ENCODE measurements at regions not wholly inside any gene's neighbourhood (a gene's known extent, or its start where the extent isn't known, plus 50 kb on each side); places are given as distances from the start of the nearest gene placed in this dataset.

DNA sequence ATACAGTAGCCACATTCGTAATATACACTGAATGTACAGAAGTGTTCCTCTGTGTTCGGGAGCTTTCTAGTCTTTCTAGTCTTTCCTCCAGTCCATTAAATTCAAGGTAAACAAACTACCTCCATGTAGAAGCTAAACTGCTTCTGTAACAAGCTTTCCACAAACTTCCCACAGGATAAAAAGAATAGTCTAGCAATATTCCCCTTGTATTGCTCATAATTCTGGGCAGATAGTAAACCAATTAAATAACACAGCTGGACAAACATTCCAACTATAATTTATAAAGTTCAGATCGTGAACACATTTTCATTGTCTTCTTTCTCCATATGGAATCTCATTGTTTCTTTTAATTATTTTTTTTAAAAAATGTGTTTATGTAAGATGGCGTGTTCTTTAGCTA lies 307.2 kb downstream of the AEBP2 start:
- Histone ChIP-seq H3K9ac (ENCODE audit: low read depth, low read length) (no peak overlapping the region), H3K4me3 (ENCODE audit: low read depth, low read length) (no peak overlapping the region), H3K4me1 (ENCODE audit: control insufficient read depth, insufficient read depth, low read length) (no peaks in the 10 kb centered on the region), H3K9me3 (ENCODE audit: control insufficient read depth, insufficient read depth, low read length) (no peaks in the 10 kb centered on the region), H3K36me3 (ENCODE audit: control insufficient read depth, insufficient read depth, low read length) (no peaks in the 10 kb centered on the region), H3K27ac (ENCODE audit: low read depth, low read length) (no peak overlapping the region), H3K27me3 (ENCODE audit: control insufficient read depth, insufficient read depth, low read length) (no peaks in the 10 kb centered on the region)

DNA sequence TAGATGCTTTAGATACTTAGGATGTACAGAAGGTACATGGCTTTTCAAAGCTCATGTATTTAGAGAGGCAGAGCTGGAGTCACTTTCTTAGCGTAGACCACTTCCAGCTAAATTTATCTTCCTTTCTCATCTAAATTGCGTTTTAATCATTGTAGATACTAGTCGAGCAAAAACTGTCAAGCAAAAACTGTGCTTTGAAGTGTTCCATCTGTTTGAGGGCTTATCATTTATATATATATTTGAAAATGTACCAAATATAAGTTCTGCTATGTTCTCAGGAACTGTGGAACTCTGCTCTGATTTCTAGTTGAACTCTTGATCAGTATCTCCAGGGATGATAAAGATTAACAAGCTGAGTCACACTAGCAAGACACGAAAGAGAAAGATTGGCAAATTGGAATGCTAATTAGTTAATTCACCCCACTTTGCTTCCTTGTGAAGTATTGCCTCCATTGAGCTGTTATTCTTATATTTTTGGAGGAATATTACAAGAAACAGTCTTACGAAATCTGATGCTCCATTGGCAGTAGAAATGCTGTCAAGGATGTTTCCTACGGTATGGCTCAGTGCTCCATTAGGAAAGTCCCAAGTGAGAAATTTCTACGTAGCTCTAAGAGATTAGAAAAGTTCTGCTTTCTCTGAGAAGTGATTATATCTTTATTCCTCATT lies 310.7 kb downstream of the AEBP2 start:
- Histone ChIP-seq H3K27ac (ENCODE audit: low read depth, low read length) (no peak overlapping the region), H3K4me3 (ENCODE audit: low read depth, low read length) (no peak overlapping the region), H3K4me1 (ENCODE audit: control insufficient read depth, insufficient read depth, low read length) (no peaks in the 10 kb centered on the region), H3K36me3 (ENCODE audit: control insufficient read depth, insufficient read depth, low read length) (no peaks in the 10 kb centered on the region), H3K9me3 (ENCODE audit: control insufficient read depth, insufficient read depth, low read length) (0 out of 2 replicates have a peak, but pooled peaks cover 7% of the 10 kb centered on the region), H3K9ac (ENCODE audit: low read depth, low read length) (no peak overlapping the region), H3K27me3 (ENCODE audit: control insufficient read depth, insufficient read depth, low read length) (no peaks in the 10 kb centered on the region)

DNA sequence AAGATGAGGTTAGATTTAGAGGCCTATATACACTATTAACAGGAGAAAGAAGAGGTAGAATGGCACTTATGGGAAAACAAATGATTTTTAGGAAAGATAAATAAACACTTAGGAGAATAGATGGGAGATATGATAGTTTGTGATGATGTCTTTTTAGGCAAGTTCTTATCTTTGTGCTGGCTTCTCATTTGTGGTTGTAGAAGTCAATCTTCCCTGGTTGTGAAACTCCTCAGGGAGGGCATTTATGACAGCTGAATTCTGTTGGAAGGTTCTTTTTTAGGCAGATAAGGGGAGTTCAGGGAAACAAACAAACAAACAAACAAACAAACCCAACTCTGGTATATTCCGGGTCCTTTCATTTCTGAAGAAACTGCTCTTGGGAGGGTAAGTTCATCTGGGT lies 311.8 kb downstream of the AEBP2 start:
- Histone ChIP-seq H3K4me1 (ENCODE audit: control insufficient read depth, insufficient read depth, low read length) (no peaks in the 10 kb centered on the region), H3K4me3 (ENCODE audit: low read depth, low read length) (no peak overlapping the region), H3K36me3 (ENCODE audit: control insufficient read depth, insufficient read depth, low read length) (no peaks in the 10 kb centered on the region), H3K27ac (ENCODE audit: low read depth, low read length) (no peak overlapping the region), H3K27me3 (ENCODE audit: control insufficient read depth, insufficient read depth, low read length) (no peaks in the 10 kb centered on the region), H3K9ac (ENCODE audit: low read depth, low read length) (no peak overlapping the region), H3K9me3 (ENCODE audit: control insufficient read depth, insufficient read depth, low read length) (0 out of 2 replicates have a peak, but pooled peaks cover 7% of the 10 kb centered on the region)

DNA sequence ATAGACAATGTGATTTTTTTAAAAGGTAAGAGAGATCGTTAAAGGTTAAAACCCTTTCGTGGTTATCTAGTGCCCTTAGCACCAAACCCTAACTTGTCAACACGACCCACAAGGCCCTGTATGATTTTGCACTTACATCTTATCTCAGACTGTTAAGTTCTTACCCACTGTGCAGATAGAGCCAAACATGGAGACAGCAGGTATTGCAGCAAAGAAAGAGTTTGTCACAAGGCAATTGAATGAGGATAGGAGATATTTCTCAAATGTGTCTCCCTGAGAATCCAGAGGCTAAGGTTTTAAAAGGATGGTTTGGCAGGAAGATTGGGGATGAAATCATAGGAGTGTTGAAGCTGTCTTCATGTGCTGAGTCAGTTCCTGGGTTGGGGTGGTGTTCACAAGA lies 313.4 kb downstream of the AEBP2 start:
- no peak overlapping the region for H3K27ac ChIP-seq (ENCODE audit: low read depth, low read length)
- no peaks in the 10 kb centered on the region for H3K36me3 ChIP-seq (ENCODE audit: control insufficient read depth, insufficient read depth, low read length)
- no peaks in the 10 kb centered on the region for H3K4me1 ChIP-seq (ENCODE audit: control insufficient read depth, insufficient read depth, low read length)
- H3K9me3 ChIP-seq (ENCODE audit: control insufficient read depth, insufficient read depth, low read length), result 0 out of 2 replicates have a peak, but pooled peaks cover 7% of the 10 kb centered on the region
- H3K9ac ChIP-seq (ENCODE audit: low read depth, low read length), result no peak overlapping the region
- H3K27me3 ChIP-seq (ENCODE audit: control insufficient read depth, insufficient read depth, low read length), result no peaks in the 10 kb centered on the region
- no peak overlapping the region for H3K4me3 ChIP-seq (ENCODE audit: low read depth, low read length)

DNA sequence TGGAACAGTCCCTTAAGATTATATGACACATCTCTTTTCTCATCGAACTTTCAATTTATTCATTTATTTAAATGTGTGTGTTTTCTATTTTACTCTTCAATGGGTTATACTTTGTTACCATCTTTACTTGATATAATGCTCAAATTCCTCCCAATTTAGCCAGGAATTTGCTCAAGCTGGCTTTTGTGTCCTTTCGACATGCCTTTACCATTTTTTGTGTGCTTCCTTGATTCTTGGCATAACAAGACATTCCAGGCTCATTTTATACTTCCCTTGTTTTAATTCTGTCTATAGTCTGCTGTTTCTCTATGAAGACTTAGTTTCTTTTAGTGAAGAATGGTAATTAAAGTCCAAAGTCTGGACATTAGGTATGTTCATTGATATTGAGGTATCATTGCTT lies 315.8 kb downstream of the AEBP2 start:
- H3K4me1 ChIP-seq (ENCODE audit: control insufficient read depth, insufficient read depth, low read length), result no peaks in the 10 kb centered on the region
- H3K27me3 ChIP-seq (ENCODE audit: control insufficient read depth, insufficient read depth, low read length), result no peaks in the 10 kb centered on the region
- H3K9ac ChIP-seq (ENCODE audit: low read depth, low read length), result no peak overlapping the region
- no peaks in the 10 kb centered on the region for H3K36me3 ChIP-seq (ENCODE audit: control insufficient read depth, insufficient read depth, low read length)
- H3K9me3 ChIP-seq (ENCODE audit: control insufficient read depth, insufficient read depth, low read length), result 0 out of 2 replicates have a peak, but pooled peaks cover 7% of the 10 kb centered on the region
- no peak overlapping the region for H3K4me3 ChIP-seq (ENCODE audit: low read depth, low read length)
- no peak overlapping the region for H3K27ac ChIP-seq (ENCODE audit: low read depth, low read length)

DNA sequence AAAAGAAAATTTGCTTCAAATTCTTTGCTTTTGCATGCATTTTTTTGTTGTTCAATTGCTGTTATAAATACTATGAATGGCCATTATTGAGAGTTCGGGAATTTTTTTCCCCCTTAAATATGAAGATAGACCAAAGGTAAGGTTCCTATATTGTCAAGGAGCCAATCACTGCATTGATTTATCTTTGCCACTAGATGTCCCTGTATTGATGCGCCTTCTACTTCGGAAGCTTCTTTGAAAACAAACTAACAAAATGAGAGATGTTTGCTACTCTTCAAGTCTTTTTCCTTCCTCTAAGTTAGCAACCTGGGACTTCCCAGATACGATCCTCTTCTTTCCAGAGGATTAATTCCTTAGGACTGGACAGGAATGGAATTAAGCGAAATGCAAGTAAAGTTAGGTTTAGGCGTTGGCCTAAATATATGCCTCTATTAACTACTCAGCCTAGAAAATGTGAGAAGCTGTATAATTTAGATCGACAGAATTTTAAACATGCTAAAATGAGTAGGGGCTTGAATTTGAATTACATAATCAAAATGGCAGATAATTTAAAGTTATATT lies 318.1 kb downstream of the AEBP2 start:
- no peak overlapping the region for H3K27ac ChIP-seq (ENCODE audit: low read depth, low read length)
- H3K4me3 ChIP-seq (ENCODE audit: low read depth, low read length), result no peak overlapping the region
- H3K4me1 ChIP-seq (ENCODE audit: control insufficient read depth, insufficient read depth, low read length), result no peaks in the 10 kb centered on the region
- H3K9ac ChIP-seq (ENCODE audit: low read depth, low read length), result no peak overlapping the region
- 0 out of 2 replicates have a peak, but pooled peaks cover 6% of the 10 kb centered on the region for H3K9me3 ChIP-seq (ENCODE audit: control insufficient read depth, insufficient read depth, low read length)
- no peaks in the 10 kb centered on the region for H3K27me3 ChIP-seq (ENCODE audit: control insufficient read depth, insufficient read depth, low read length)
- no peaks in the 10 kb centered on the region for H3K36me3 ChIP-seq (ENCODE audit: control insufficient read depth, insufficient read depth, low read length)

DNA sequence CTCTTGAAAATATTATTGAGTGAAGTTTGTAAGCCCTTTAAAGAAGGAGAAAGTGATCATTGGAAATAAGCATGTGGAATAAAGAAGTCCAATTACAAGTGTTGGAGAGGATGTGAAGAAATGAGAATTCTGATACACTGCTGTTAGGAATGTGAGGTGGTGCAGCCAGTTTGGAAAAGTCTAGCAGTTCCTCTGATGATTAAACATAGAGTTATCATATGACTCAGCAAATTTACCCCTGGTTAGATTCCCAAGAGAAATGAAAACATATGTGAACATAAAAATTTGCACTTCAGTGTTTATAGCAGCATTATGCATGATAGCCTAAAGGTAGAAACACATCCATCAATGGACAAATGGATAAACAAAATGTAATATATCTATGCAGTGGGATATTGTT lies 319.9 kb downstream of the AEBP2 start:
- H3K36me3 ChIP-seq (ENCODE audit: control insufficient read depth, insufficient read depth, low read length), result no peaks in the 10 kb centered on the region
- H3K27me3 ChIP-seq (ENCODE audit: control insufficient read depth, insufficient read depth, low read length), result no peaks in the 10 kb centered on the region

DNA sequence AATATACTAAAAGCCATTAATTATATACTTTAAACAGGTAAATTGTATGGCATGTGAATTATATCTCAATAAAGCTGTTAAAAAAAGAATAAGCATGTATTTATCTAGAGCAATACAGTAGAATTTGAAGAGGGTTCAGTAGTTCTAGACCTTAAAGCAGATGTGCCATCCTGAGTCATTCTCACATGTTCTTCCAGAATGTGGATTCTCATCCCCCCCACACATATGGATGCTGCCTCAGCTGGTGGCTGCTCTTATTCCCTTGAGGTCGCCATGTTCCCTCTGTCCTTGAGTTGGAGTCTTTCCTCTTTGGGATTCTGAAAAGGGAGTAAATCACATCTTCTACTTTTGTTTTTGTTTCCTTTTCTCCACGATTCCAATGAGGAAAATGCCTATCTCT lies 321.3 kb downstream of the AEBP2 start:
- Histone ChIP-seq H3K36me3 (ENCODE audit: control insufficient read depth, insufficient read depth, low read length) (no peaks in the 10 kb centered on the region), H3K4me1 (ENCODE audit: control insufficient read depth, insufficient read depth, low read length) (no peaks in the 10 kb centered on the region), H3K4me3 (ENCODE audit: low read depth, low read length) (no peak overlapping the region), H3K9me3 (ENCODE audit: control insufficient read depth, insufficient read depth, low read length) (no peaks in the 10 kb centered on the region), H3K27me3 (ENCODE audit: control insufficient read depth, insufficient read depth, low read length) (no peaks in the 10 kb centered on the region), H3K9ac (ENCODE audit: low read depth, low read length) (no peak overlapping the region), H3K27ac (ENCODE audit: low read depth, low read length) (no peak overlapping the region)

More for the DNA sequence above, 319.9 kb downstream of the AEBP2 start:
- Histone ChIP-seq H3K9me3 (ENCODE audit: control insufficient read depth, insufficient read depth, low read length) (no peaks in the 10 kb centered on the region), H3K27ac (ENCODE audit: low read depth, low read length) (no peak overlapping the region), H3K4me3 (ENCODE audit: low read depth, low read length) (no peak overlapping the region), H3K4me1 (ENCODE audit: control insufficient read depth, insufficient read depth, low read length) (no peaks in the 10 kb centered on the region), H3K9ac (ENCODE audit: low read depth, low read length) (no peak overlapping the region)

DNA sequence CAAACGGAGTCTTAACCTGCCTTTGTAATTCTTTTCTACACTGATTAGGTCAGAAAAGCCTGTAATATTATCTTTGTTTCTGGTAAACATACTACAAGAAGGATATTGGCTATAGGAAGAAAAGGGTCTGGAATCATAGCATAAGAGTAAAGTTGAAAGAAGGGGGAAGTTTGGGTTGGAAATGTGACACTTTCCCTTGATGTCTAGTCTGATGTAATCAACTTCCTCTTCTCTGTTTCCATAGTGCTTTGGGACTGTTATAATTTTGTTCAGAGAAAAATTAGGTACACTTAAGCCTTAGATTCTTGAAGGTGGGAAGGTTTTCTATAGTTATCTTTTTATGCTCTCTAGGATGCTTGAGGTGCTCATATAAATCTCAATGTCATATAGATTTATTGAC lies 322.2 kb downstream of the AEBP2 start:
- no peaks in the 10 kb centered on the region for H3K36me3 ChIP-seq (ENCODE audit: control insufficient read depth, insufficient read depth, low read length)
- H3K4me3 ChIP-seq (ENCODE audit: low read depth, low read length), result no peak overlapping the region
- no peaks in the 10 kb centered on the region for H3K27me3 ChIP-seq (ENCODE audit: control insufficient read depth, insufficient read depth, low read length)
- H3K27ac ChIP-seq (ENCODE audit: low read depth, low read length), result no peak overlapping the region
- no peak overlapping the region for H3K9ac ChIP-seq (ENCODE audit: low read depth, low read length)
- no peaks in the 10 kb centered on the region for H3K9me3 ChIP-seq (ENCODE audit: control insufficient read depth, insufficient read depth, low read length)
- no peaks in the 10 kb centered on the region for H3K4me1 ChIP-seq (ENCODE audit: control insufficient read depth, insufficient read depth, low read length)

DNA sequence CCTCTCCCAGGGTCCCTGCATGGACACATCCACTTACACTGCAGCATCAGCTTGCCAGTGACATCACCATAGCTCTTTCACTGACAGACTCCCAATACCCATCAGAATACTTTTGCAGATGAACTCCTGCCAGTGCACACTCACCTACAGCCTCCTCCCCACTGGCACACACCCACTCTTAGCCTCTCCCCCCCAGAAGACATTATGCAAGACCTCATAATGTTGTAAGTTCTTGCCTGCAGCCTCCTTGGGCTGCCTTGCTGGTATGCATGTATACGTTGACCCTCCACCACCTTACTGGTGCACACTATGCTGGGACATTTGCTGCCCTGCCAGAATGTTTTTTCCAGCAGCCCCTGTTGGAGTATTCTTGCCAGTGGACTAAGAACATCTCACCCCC lies 324.2 kb downstream of the AEBP2 start:
- Histone ChIP-seq H3K4me3 (ENCODE audit: low read depth, low read length) (no peak overlapping the region), H3K27ac (ENCODE audit: low read depth, low read length) (no peak overlapping the region), H3K9me3 (ENCODE audit: control insufficient read depth, insufficient read depth, low read length) (no peaks in the 10 kb centered on the region), H3K27me3 (ENCODE audit: control insufficient read depth, insufficient read depth, low read length) (no peaks in the 10 kb centered on the region), H3K36me3 (ENCODE audit: control insufficient read depth, insufficient read depth, low read length) (no peaks in the 10 kb centered on the region), H3K9ac (ENCODE audit: low read depth, low read length) (no peak overlapping the region), H3K4me1 (ENCODE audit: control insufficient read depth, insufficient read depth, low read length) (no peaks in the 10 kb centered on the region)

DNA sequence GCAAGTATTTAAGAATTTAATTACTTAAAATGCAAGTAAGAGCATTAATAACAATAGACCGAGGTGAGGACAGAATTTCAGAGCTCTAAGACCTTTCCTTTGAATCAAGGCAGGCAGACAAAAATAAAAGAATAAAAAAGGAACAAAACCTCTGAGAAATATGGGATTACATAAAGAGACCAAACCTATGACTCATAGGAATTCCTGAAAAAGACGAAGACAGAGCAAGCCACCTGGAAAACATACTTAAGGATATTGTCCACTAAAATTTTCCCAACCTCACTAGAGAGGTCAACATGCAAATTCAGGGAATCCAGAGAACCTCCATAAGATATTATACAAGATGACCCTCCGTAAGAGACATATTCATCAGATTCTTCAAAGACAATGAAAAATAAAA lies 325.1 kb downstream of the AEBP2 start:
- Histone ChIP-seq H3K9ac (ENCODE audit: low read depth, low read length) (no peak overlapping the region), H3K4me1 (ENCODE audit: control insufficient read depth, insufficient read depth, low read length) (no peaks in the 10 kb centered on the region), H3K27ac (ENCODE audit: low read depth, low read length) (no peak overlapping the region), H3K9me3 (ENCODE audit: control insufficient read depth, insufficient read depth, low read length) (no peaks in the 10 kb centered on the region), H3K4me3 (ENCODE audit: low read depth, low read length) (no peak overlapping the region), H3K27me3 (ENCODE audit: control insufficient read depth, insufficient read depth, low read length) (no peaks in the 10 kb centered on the region), H3K36me3 (ENCODE audit: control insufficient read depth, insufficient read depth, low read length) (no peaks in the 10 kb centered on the region)

All from HUES48 (cell line).